ENCODE measurements at regions not wholly inside any gene's neighbourhood (a gene's known extent, or its start where the extent isn't known, plus 50 kb on each side); places are given as distances from the start of the nearest gene placed in this dataset.

- TF ChIP-seq CTCF (IDR thresholded peaks at IDR 0.05; ENCODE audit: low read length) (no peak), EZH2 (IDR thresholded peaks at IDR 0.05; ENCODE audit: borderline replicate concordance, low read length) (no peak)
Observed at GRCh38 chr6:33944686-33945411, 141.0 kb upstream of the MLN start.

Measured in OCI-LY1 (cell line).